ENCODE measurements at regions not wholly inside any gene's neighbourhood (a gene's known extent, or its start where the extent isn't known, plus 50 kb on each side); places are given as distances from the start of the nearest gene placed in this dataset.

- no peaks in the 10 kb centered on the region for H3K9me3 ChIP-seq (ENCODE audit: control insufficient read depth, low read length)
- H3K36me3 ChIP-seq (ENCODE audit: control insufficient read depth, insufficient read depth, low read length) = no peaks in the 10 kb centered on the region
- no peaks in the 10 kb centered on the region for H3K27me3 ChIP-seq (ENCODE audit: control insufficient read depth, insufficient read depth, low read length, poor library complexity, severe bottlenecking)
- H3K4me3 ChIP-seq (ENCODE audit: insufficient read depth, low read depth, low read length) = no peak overlapping the region
- H3K27ac ChIP-seq (ENCODE audit: insufficient read depth, low read depth, low read length, poor library complexity, severe bottlenecking) = no peak overlapping the region
- no peaks in the 10 kb centered on the region for H3K4me1 ChIP-seq (ENCODE audit: control insufficient read depth, insufficient read depth, low read length)
- 90 to 98% methylated on average over 2 of the region's 2 CpGs for WGBS, 2 experiments
Measured at GRCh38 chr6:90975741-90976140, 388.9 kb upstream of the MAP3K7 start.

- no peaks in the 10 kb centered on the region for H3K4me1 ChIP-seq (ENCODE audit: control insufficient read depth, insufficient read depth, low read length)
- H3K27me3 ChIP-seq (ENCODE audit: control insufficient read depth, insufficient read depth, low read length, poor library complexity, severe bottlenecking) = no peaks in the 10 kb centered on the region
- no peak overlapping the region for H3K4me3 ChIP-seq (ENCODE audit: insufficient read depth, low read depth, low read length)
- no peak overlapping the region for H3K27ac ChIP-seq (ENCODE audit: insufficient read depth, low read depth, low read length, poor library complexity, severe bottlenecking)
- H3K9me3 ChIP-seq (ENCODE audit: control insufficient read depth, low read length) = no peaks in the 10 kb centered on the region
- H3K36me3 ChIP-seq (ENCODE audit: control insufficient read depth, insufficient read depth, low read length) = no peaks in the 10 kb centered on the region
Measured at GRCh38 chr6:90973188-90973587, 386.3 kb upstream of the MAP3K7 start.

- H3K27ac ChIP-seq (ENCODE audit: insufficient read depth, low read depth, low read length, poor library complexity, severe bottlenecking) = no peak overlapping the region
- H3K9me3 ChIP-seq (ENCODE audit: control insufficient read depth, low read length) = no peaks in the 10 kb centered on the region
- no peaks in the 10 kb centered on the region for H3K4me1 ChIP-seq (ENCODE audit: control insufficient read depth, insufficient read depth, low read length)
- H3K36me3 ChIP-seq (ENCODE audit: control insufficient read depth, insufficient read depth, low read length) = no peaks in the 10 kb centered on the region
- H3K27me3 ChIP-seq (ENCODE audit: control insufficient read depth, insufficient read depth, low read length, poor library complexity, severe bottlenecking) = no peaks in the 10 kb centered on the region
- no peak overlapping the region for H3K4me3 ChIP-seq (ENCODE audit: insufficient read depth, low read depth, low read length)
Measured at GRCh38 chr6:90970672-90971071, 383.8 kb upstream of the MAP3K7 start.

- Histone ChIP-seq H3K4me1 (ENCODE audit: control insufficient read depth, insufficient read depth, low read length) (no peaks in the 10 kb centered on the region), H3K9me3 (ENCODE audit: control insufficient read depth, low read length) (no peaks in the 10 kb centered on the region), H3K27ac (ENCODE audit: insufficient read depth, low read depth, low read length, poor library complexity, severe bottlenecking) (no peak overlapping the region), H3K36me3 (ENCODE audit: control insufficient read depth, insufficient read depth, low read length) (no peaks in the 10 kb centered on the region), H3K4me3 (ENCODE audit: insufficient read depth, low read depth, low read length) (no peak overlapping the region), H3K27me3 (ENCODE audit: control insufficient read depth, insufficient read depth, low read length, poor library complexity, severe bottlenecking) (no peaks in the 10 kb centered on the region)
- WGBS, 2 experiments = 95 to 96% methylated on average over 3 of the region's 3 CpGs
Measured at GRCh38 chr6:90967471-90967870, 380.6 kb upstream of the MAP3K7 start.

GRCh38 chr6:90960324-90960723 is 373.5 kb upstream of the MAP3K7 start:
- Histone ChIP-seq H3K36me3 (ENCODE audit: control insufficient read depth, insufficient read depth, low read length) (no peaks in the 10 kb centered on the region), H3K4me1 (ENCODE audit: control insufficient read depth, insufficient read depth, low read length) (no peaks in the 10 kb centered on the region), H3K27me3 (ENCODE audit: control insufficient read depth, insufficient read depth, low read length, poor library complexity, severe bottlenecking) (no peaks in the 10 kb centered on the region), H3K4me3 (ENCODE audit: insufficient read depth, low read depth, low read length) (no peak overlapping the region), H3K27ac (ENCODE audit: insufficient read depth, low read depth, low read length, poor library complexity, severe bottlenecking) (no peak overlapping the region), H3K9me3 (ENCODE audit: control insufficient read depth, low read length) (no peaks in the 10 kb centered on the region)
- WGBS, 2 experiments = 91 to 96% methylated on average over 2 of the region's 2 CpGs

GRCh38 chr6:90955246-90955645 is 368.4 kb upstream of the MAP3K7 start:
- Histone ChIP-seq H3K4me1 (ENCODE audit: control insufficient read depth, insufficient read depth, low read length) (no peaks in the 10 kb centered on the region), H3K36me3 (ENCODE audit: control insufficient read depth, insufficient read depth, low read length) (no peaks in the 10 kb centered on the region), H3K27ac (ENCODE audit: insufficient read depth, low read depth, low read length, poor library complexity, severe bottlenecking) (no peak overlapping the region), H3K27me3 (ENCODE audit: control insufficient read depth, insufficient read depth, low read length, poor library complexity, severe bottlenecking) (no peaks in the 10 kb centered on the region), H3K9me3 (ENCODE audit: control insufficient read depth, low read length) (no peaks in the 10 kb centered on the region), H3K4me3 (ENCODE audit: insufficient read depth, low read depth, low read length) (no peak overlapping the region)
- 95 to 97% methylated on average over 2 of the region's 3 CpGs for WGBS, 2 experiments

- Histone ChIP-seq H3K27ac (ENCODE audit: insufficient read depth, low read depth, low read length, poor library complexity, severe bottlenecking) (no peak overlapping the region), H3K4me1 (ENCODE audit: control insufficient read depth, insufficient read depth, low read length) (no peaks in the 10 kb centered on the region), H3K36me3 (ENCODE audit: control insufficient read depth, insufficient read depth, low read length) (no peaks in the 10 kb centered on the region), H3K9me3 (ENCODE audit: control insufficient read depth, low read length) (no peaks in the 10 kb centered on the region), H3K4me3 (ENCODE audit: insufficient read depth, low read depth, low read length) (no peak overlapping the region), H3K27me3 (ENCODE audit: control insufficient read depth, insufficient read depth, low read length, poor library complexity, severe bottlenecking) (no peaks in the 10 kb centered on the region)
Measured at GRCh38 chr6:90953405-90954161, 366.7 kb upstream of the MAP3K7 start.

GRCh38 chr6:90952176-90952575 is 365.3 kb upstream of the MAP3K7 start:
- Histone ChIP-seq H3K27ac (ENCODE audit: insufficient read depth, low read depth, low read length, poor library complexity, severe bottlenecking) (no peak overlapping the region), H3K4me1 (ENCODE audit: control insufficient read depth, insufficient read depth, low read length) (no peaks in the 10 kb centered on the region), H3K9me3 (ENCODE audit: control insufficient read depth, low read length) (no peaks in the 10 kb centered on the region), H3K27me3 (ENCODE audit: control insufficient read depth, insufficient read depth, low read length, poor library complexity, severe bottlenecking) (no peaks in the 10 kb centered on the region), H3K36me3 (ENCODE audit: control insufficient read depth, insufficient read depth, low read length) (no peaks in the 10 kb centered on the region), H3K4me3 (ENCODE audit: insufficient read depth, low read depth, low read length) (no peak overlapping the region)
- 95 to 98% methylated on average over 2 of the region's 2 CpGs for WGBS, 2 experiments

- H3K36me3 ChIP-seq (ENCODE audit: control insufficient read depth, insufficient read depth, low read length) = no peaks in the 10 kb centered on the region
- no peak overlapping the region for H3K4me3 ChIP-seq (ENCODE audit: insufficient read depth, low read depth, low read length)
- 94 to 96% methylated on average over 9 of the region's 9 CpGs for WGBS, 2 experiments
- H3K9me3 ChIP-seq (ENCODE audit: control insufficient read depth, low read length) = no peaks in the 10 kb centered on the region
- H3K4me1 ChIP-seq (ENCODE audit: control insufficient read depth, insufficient read depth, low read length) = no peaks in the 10 kb centered on the region
- no peak overlapping the region for H3K27ac ChIP-seq (ENCODE audit: insufficient read depth, low read depth, low read length, poor library complexity, severe bottlenecking)
- H3K27me3 ChIP-seq (ENCODE audit: control insufficient read depth, insufficient read depth, low read length, poor library complexity, severe bottlenecking) = no peaks in the 10 kb centered on the region
Measured at GRCh38 chr6:90948540-90948939, 361.7 kb upstream of the MAP3K7 start.

- Histone ChIP-seq H3K9me3 (ENCODE audit: control insufficient read depth, low read length) (no peaks in the 10 kb centered on the region), H3K4me3 (ENCODE audit: insufficient read depth, low read depth, low read length) (no peak overlapping the region), H3K4me1 (ENCODE audit: control insufficient read depth, insufficient read depth, low read length) (no peaks in the 10 kb centered on the region), H3K27me3 (ENCODE audit: control insufficient read depth, insufficient read depth, low read length, poor library complexity, severe bottlenecking) (no peaks in the 10 kb centered on the region), H3K36me3 (ENCODE audit: control insufficient read depth, insufficient read depth, low read length) (no peaks in the 10 kb centered on the region), H3K27ac (ENCODE audit: insufficient read depth, low read depth, low read length, poor library complexity, severe bottlenecking) (no peak overlapping the region)
- whole genome bisulfite sequencing, 2 experiments = 96% methylated on average over 29 of the region's 29 CpGs
Measured at GRCh38 chr6:90947184-90948064, 360.6 kb upstream of the MAP3K7 start.

All from ectodermal cell (in vitro differentiated cells).